ENCODE measurements at regions not wholly inside any gene's neighbourhood (a gene's known extent, or its start where the extent isn't known, plus 50 kb on each side); places are given as distances from the start of the nearest gene placed in this dataset.

DNA sequence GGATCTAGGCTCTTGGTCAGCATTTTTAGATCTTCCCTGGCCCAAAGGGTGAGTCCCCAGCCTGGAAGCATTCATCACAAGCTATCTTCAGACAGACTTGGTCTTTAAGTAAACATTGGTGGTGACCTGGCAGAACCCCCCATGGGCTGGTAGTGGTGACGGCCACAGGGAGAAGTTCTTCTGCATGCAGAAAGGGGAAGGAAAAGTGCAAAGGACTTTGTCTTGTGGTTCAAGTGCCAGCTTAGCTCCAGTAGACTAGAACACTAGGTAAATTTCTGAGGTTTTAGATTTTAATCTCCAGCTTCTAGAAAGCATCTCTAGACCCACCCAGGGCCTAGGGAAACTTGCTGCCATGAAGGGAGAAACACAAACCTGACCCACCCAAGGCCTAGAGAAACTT, 584.0 kb downstream of the CHSY3 start:
- TF ChIP-seq CTCF (conservative IDR thresholded peaks at IDR 0.05; ENCODE audit: low read depth in 2 of 2) (no peak), POLR2AphosphoS5 (IDR thresholded peaks at IDR 0.05; ENCODE audit: low read depth) (no peak), CREB1 (CRISPR knock-in tag; IDR thresholded peaks at IDR 0.05; ENCODE audit: low read depth) (no peak), ETS1 (IDR thresholded peaks at IDR 0.05) (no peak), EZH2 (IDR thresholded peaks at IDR 0.05; ENCODE audit: low read depth, unreplicated experiment) (no peak), ZNF114 (CRISPR knock-in tag; IDR thresholded peaks at IDR 0.05) (no peak), EZH2phosphoT487 (IDR thresholded peaks at IDR 0.05; ENCODE audit: unreplicated experiment) (no peak), JUNB (IDR thresholded peaks at IDR 0.05; ENCODE audit: unreplicated experiment) (no peak), ZNF331 (CRISPR knock-in tag; IDR thresholded peaks at IDR 0.05; ENCODE audit: low read depth) (no peak), STAT1 (IDR thresholded peaks at IDR 0.05; ENCODE audit: unreplicated experiment) (no peak), ZNF462 (CRISPR knock-in tag; IDR thresholded peaks at IDR 0.05) (no peak), NANOG (IDR thresholded peaks at IDR 0.05; ENCODE audit: borderline replicate concordance) (no peak)
- TF ChIP-seq, protein P1, sequence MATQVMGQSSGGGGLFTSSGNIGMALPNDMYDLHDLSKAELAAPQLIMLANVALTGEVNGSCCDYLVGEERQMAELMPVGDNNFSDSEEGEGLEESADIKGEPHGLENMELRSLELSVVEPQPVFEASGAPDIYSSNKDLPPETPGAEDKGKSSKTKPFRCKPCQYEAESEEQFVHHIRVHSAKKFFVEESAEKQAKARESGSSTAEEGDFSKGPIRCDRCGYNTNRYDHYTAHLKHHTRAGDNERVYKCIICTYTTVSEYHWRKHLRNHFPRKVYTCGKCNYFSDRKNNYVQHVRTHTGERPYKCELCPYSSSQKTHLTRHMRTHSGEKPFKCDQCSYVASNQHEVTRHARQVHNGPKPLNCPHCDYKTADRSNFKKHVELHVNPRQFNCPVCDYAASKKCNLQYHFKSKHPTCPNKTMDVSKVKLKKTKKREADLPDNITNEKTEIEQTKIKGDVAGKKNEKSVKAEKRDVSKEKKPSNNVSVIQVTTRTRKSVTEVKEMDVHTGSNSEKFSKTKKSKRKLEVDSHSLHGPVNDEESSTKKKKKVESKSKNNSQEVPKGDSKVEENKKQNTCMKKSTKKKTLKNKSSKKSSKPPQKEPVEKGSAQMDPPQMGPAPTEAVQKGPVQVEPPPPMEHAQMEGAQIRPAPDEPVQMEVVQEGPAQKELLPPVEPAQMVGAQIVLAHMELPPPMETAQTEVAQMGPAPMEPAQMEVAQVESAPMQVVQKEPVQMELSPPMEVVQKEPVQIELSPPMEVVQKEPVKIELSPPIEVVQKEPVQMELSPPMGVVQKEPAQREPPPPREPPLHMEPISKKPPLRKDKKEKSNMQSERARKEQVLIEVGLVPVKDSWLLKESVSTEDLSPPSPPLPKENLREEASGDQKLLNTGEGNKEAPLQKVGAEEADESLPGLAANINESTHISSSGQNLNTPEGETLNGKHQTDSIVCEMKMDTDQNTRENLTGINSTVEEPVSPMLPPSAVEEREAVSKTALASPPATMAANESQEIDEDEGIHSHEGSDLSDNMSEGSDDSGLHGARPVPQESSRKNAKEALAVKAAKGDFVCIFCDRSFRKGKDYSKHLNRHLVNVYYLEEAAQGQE (IDR thresholded peaks at IDR 0.05; ENCODE audit: unreplicated experiment): no peak

Data from GM23338 (cell line).